HG03103 (cell line): ENCODE measurements at regions not wholly inside any gene's neighbourhood (a gene's known extent, or its start where the extent isn't known, plus 50 kb on each side); places are given as distances from the start of the nearest gene placed in this dataset.
"Not testable (repeated sequence)": the region's sequence is repeated elsewhere in the genome, so short reads cannot be mapped to it uniquely, and the experiment has no call there.

Experiments
- ATAC-seq: cut with Tn5 transposase; IDR thresholded peaks from one replicate; pipeline ENCODE4 v1.9.1; 2021; ENCODE audit warnings: low read depth; ENCODE audit not compliant: unreplicated experiment

GRCh38 chr17:36842231-36842819 lies 95.0 kb upstream of the LHX1 start:
- ATAC-seq = no peak

- ATAC-seq = no peak
Measured at GRCh38 chr17:36842963-36843558, 94.2 kb upstream of the LHX1 start.

- ATAC-seq = no peak
Measured at GRCh38 chr17:36844013-36844412, 93.3 kb upstream of the LHX1 start.

- no peak for ATAC-seq
Measured at GRCh38 chr17:36844601-36845000, 92.7 kb upstream of the LHX1 start.

DNA sequence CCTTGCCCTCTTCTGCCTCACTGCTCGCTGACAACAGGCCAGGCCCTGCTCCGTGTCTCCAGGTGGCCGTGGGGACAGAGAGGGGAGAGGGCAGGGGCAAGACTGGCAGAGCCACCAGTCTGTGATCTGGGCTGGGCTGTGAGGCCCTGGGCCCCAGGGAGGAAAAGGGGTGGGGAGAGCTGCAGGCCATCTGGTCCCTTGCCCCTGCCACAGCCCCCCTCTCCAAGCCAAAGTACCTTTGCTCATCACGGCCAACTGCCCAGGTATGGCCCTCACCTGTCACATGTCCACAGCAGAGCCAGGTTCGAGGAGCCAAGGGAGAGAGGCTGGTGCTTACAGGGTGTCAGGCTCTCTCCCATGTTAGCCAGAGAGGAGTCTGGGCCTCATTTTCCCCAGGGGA lies 91.4 kb upstream of the LHX1 start:
- no peak for ATAC-seq

GRCh38 chr17:36846410-36847292 lies 90.6 kb upstream of the LHX1 start:
- no peak for ATAC-seq

DNA sequence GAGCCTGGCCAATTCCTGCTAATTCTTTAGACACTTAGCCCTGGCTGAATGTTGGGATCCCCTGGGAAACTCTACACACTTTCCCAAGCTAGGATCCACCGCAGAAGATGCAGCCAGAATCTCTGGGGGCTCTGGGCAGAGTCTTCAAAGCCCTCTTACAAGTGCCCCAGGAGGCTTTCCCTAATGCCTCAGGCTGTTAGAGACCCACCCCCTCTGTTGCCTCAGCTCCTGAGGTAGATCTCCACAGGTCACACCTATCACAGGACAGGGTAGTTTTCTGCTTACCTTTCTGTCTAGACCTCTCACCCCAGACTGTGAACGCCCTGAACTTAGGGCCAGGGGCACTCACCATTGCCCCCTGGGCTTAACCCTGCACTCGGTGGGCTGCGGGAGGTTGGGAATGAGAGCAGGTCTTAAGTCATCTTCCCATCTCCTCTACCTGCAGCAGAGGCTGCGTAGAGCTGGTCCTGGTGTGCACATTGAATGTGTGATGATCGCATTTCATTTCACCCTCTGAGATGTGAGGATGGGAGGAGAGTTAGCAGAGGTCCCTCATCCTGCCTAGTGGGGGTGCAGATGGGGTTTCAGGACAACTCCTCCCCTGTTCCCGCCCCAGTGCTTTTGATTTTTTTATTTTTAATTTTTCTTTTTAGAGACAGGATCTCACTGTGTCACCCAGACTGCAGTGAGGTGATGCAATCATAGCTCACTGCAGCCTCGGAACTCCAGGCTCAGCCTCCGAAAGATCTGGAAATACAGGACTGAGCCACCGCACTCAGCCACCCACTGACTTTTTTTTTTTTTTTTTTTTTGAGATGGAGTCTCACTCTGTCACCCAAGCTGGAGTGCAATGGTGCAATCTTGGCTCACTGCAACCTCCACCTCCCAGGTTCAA lies 89.0 kb upstream of the LHX1 start:
- no peak for ATAC-seq

GRCh38 chr17:36849020-36849419 lies 88.3 kb upstream of the LHX1 start:
- ATAC-seq = not testable (repeated sequence)

GRCh38 chr17:36849871-36850348 lies 87.4 kb upstream of the LHX1 start:
- no peak for ATAC-seq

DNA sequence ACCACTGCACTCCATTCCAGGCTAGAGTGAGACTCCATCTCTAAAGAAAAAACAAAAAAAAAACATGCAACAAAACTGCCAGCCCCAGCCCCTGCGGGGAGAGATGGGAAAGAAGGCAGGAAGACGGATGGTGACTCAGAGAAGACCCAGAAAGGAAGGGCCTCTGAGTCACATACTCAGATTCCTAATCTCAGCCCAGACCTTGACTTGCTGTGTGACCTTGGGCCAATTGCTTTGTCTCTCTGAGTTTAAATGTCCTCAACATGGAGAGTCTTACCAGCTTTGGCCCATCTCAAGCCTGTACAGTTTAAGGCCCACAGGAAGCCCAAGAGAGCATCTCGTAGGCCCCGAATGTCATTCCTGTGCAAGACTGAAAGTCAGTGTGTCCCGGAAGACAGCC lies 86.5 kb upstream of the LHX1 start:
- no peak for ATAC-seq

DNA sequence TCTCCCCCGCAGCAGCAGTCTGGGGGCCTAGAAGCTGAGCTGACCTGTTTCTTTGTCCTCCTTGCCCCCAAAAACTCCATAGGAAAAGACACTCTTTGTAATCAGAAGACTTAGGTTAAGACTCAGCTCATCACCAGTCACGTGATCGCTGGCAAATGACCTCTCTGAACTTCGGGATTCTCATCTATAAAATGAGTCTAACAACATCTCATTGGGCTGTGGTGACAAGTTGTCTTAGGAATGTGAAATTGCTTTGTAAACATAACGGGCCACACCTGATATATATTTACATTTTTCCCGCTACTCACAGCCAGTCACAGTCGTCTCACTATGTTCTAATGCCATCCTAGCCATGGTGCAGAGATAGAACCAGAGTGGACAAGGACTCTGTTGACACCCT lies 86.0 kb upstream of the LHX1 start:
- ATAC-seq = no peak

- ATAC-seq = not testable (repeated sequence)
Measured at GRCh38 chr17:36852478-36852877, 84.8 kb upstream of the LHX1 start.

DNA sequence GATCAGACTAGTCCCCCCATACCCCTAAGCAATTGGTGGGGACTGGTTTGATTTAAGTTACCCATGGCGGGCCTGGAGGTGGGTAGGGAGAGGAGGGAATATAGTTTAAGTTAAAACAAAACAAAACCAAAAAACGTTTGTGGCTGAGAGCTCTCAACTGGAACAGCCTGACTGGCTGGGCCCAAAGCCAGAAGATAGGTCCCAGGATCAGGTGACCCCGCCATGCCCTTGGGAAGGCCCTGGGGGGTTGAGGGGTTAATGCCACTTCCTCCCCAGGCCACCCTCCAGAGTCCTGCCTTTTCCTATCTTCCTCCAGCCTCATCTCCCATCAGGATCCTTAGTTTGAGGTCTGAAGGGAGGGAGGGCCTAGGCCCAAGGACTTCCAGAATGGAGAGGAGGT lies 82.3 kb upstream of the LHX1 start:
- no peak for ATAC-seq

DNA sequence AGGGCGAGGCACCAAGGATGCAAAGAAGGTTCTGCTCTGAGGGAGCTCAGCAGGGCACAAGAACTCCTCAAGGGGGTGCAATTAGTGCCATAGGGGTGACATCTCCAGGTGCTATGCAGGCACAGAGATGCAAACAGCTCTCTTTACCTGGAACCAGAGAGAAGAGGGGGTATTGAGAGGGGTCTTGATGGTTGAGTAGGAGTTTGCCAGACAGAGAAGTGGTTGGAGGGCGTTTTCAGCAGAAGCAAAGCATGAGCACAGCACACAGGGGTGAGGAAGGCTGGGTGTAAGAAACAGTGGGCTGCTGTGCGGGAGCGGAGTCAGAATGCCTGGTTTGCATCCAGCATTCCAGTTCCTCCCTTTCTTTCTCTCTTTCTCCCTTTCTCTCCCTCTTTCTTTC lies 81.8 kb upstream of the LHX1 start:
- no peak for ATAC-seq

GRCh38 chr17:36856222-36856621 lies 81.1 kb upstream of the LHX1 start:
- no peak for ATAC-seq

GRCh38 chr17:36856903-36857381 lies 80.3 kb upstream of the LHX1 start:
- no peak for ATAC-seq

DNA sequence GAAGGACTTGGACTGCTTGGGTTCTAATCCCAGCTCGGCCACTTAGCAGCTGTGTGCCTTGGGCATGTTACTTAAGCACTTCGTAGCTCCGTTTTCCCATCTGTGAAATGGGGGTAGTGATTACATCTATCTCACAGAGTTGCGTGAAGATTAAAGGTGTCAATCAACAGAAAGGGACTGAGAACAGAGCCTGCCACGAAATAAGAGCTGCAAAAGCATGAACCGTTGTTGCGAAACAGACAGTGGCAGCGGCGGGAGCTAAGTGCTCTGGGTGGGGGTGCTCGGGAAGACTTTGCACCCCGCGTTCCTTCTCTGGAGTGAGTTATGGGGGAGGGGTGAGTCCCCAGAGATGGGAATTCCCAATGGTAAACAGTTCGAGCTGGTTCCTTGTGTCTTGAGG lies 79.6 kb upstream of the LHX1 start:
- no peak for ATAC-seq

DNA sequence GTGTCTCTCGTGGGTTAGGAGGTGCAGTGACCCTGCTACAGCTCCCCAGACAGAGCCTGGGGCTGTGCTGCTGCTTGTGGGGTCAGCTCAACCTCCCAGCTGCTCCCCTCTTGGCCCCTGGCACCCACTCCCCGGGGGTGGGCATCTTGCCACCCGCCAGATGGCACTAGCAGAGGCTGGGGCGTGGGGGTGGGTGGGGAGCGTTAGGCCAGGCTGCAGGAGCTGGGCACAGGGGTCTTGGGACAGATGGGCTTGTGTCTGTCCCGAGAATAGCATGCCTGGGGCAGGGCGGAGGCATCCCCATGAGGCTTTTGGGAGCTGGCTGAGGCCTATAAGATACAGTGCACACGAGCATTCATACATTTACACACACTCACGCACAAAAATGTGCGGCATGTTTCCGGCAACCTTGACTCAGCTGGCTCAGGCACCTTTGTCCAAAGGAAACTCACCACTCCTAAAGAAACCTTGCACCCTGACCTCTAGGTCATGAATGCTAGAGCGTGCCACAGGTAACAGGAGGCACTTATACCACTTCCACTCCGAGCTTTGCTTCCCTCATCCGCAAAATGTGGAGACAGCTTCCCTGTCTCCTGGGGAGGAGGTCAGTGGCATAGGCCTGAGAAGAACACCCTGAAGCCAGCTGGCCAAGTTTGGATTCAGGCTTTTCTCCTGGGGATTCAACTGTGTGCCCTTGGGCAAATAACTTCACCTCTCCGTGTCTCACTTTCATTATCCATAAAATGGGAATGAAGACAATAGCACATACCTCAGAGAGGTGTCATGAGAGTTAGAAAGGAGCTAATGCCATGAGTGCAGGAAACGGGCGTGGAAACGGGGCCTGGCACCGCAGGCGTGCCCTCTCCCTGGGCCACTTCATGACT lies 78.9 kb upstream of the LHX1 start:
- ATAC-seq = no peak

GRCh38 chr17:36859003-36859300 lies 78.3 kb upstream of the LHX1 start:
- ATAC-seq = no peak

- no peak for ATAC-seq
Measured at GRCh38 chr17:36859706-36860105, 77.6 kb upstream of the LHX1 start.
